ENCODE measurements at regions not wholly inside any gene's neighbourhood (a gene's known extent, or its start where the extent isn't known, plus 50 kb on each side); places are given as distances from the start of the nearest gene placed in this dataset.

GRCh38 chr11:45473341-45473895, 187.3 kb upstream of the SYT13 start:
- 46 to 63% (median 62%) methylated on average over 3 of the region's 3 CpGs for WGBS, 3 donors

GRCh38 chr11:45472716-45473317, 186.7 kb upstream of the SYT13 start:
- intact Hi-C loops (cut with DNase I) = no loop called here

More at GRCh38 chr11:45473341-45473895, 187.3 kb upstream of the SYT13 start:
- Histone ChIP-seq H3K9me3 (no peaks in the 10 kb centered on the region), H3K4me3 (no peak overlapping the region), H3K4me1 (ENCODE audit: insufficient read depth) (peaks cover 4% of the 10 kb centered on the region), H3K27me3 (no peaks in the 10 kb centered on the region), H3K36me3 (no peaks in the 10 kb centered on the region), H3K27ac (no peak overlapping the region)
- no peak for DNase-seq
- TF ChIP-seq POLR2A (IDR thresholded peaks at IDR 0.05) = no peak
- TF ChIP-seq CTCF (IDR thresholded peaks at IDR 0.05) = no peak
- TF ChIP-seq EP300 (IDR thresholded peaks at IDR 0.05) = no peak
- intact Hi-C loops (cut with DNase I) = no loop called here

GRCh38 chr11:45471266-45471665, 185.1 kb upstream of the SYT13 start:
- H3K36me3 ChIP-seq = no peaks in the 10 kb centered on the region
- 93 to 97% (median 97%) methylated on average over 4 of the region's 4 CpGs for WGBS, 3 donors
- H3K4me3 ChIP-seq = no peak overlapping the region
- H3K27ac ChIP-seq = no peak overlapping the region
- H3K9me3 ChIP-seq = no peaks in the 10 kb centered on the region
- H3K4me1 ChIP-seq (ENCODE audit: insufficient read depth) = peaks cover 4% of the 10 kb centered on the region
- DNase-seq = no peak
- TF ChIP-seq EP300 (IDR thresholded peaks at IDR 0.05) (no peak), CTCF (IDR thresholded peaks at IDR 0.05) (no peak), POLR2A (IDR thresholded peaks at IDR 0.05) (no peak)
- intact Hi-C loops (cut with DNase I) = no loop called here
- H3K27me3 ChIP-seq = no peaks in the 10 kb centered on the region

More at GRCh38 chr11:45472716-45473317, 186.7 kb upstream of the SYT13 start:
- H3K9me3 ChIP-seq = no peaks in the 10 kb centered on the region
- no peak overlapping the region for H3K4me3 ChIP-seq
- H3K27ac ChIP-seq = no peak overlapping the region
- DNase-seq = no peak
- no peak for TF ChIP-seq EP300 (IDR thresholded peaks at IDR 0.05)
- TF ChIP-seq CTCF (IDR thresholded peaks at IDR 0.05) = no peak
- TF ChIP-seq POLR2A (IDR thresholded peaks at IDR 0.05) = no peak
- peaks cover 4% of the 10 kb centered on the region for H3K4me1 ChIP-seq (ENCODE audit: insufficient read depth)
- H3K36me3 ChIP-seq = no peaks in the 10 kb centered on the region
- 76 to 87% (median 84%) methylated on average over 14 of the region's 14 CpGs for WGBS, 3 donors
- H3K27me3 ChIP-seq = no peaks in the 10 kb centered on the region

- intact Hi-C loops (cut with DNase I) = no loop called here
- H3K4me3 ChIP-seq = no peak overlapping the region
- DNase-seq = peak in 2 of 5 donors; percentile 16 to 53
- H3K4me1 ChIP-seq (ENCODE audit: insufficient read depth) = peaks cover 4% of the 10 kb centered on the region
- TF ChIP-seq EP300 (IDR thresholded peaks at IDR 0.05) (no peak), CTCF (IDR thresholded peaks at IDR 0.05) (no peak), POLR2A (IDR thresholded peaks at IDR 0.05) (no peak)
- H3K27me3 ChIP-seq = no peaks in the 10 kb centered on the region
- H3K9me3 ChIP-seq = no peaks in the 10 kb centered on the region
- peak overlapping the region in 1 of 2 donors; percentile 19 for H3K27ac ChIP-seq
- WGBS, 3 donors = 63 to 71% (median 68%) methylated on average over 3 of the region's 3 CpGs
- no peaks in the 10 kb centered on the region for H3K36me3 ChIP-seq
Observed at GRCh38 chr11:45470794-45471167, 184.6 kb upstream of the SYT13 start.
